A549 (cell line): ENCODE measurements at regions not wholly inside any gene's neighbourhood (a gene's known extent, or its start where the extent isn't known, plus 50 kb on each side); places are given as distances from the start of the nearest gene placed in this dataset.

Experiments used
- BHLHE40 ChIP-seq: IDR thresholded peaks from 2 replicates; pipeline ENCODE4 v1.6.1; 2012; ENCODE audit warnings: low read depth, low read length, inconsistent platforms
- CBX2 ChIP-seq: fragments of 200-600 bp; sonication (generic); IDR thresholded peaks from 2 replicates; pipeline ENCODE4 v1.6.1; 2016; ENCODE audit warnings: low read depth, mild to moderate bottlenecking, borderline replicate concordance
- CBX8 ChIP-seq: fragments of 200-600 bp; sonication (generic); IDR thresholded peaks from 2 replicates; pipeline ENCODE4 v1.6.1; 2016
- CTCF ChIP-seq: fragments of >200 bp; sonication (Bioruptor Twin); formaldehyde crosslinking; IDR thresholded peaks from 3 replicates; pipeline ENCODE4 v1.5.1; 2016
- E2F6 ChIP-seq: IDR thresholded peaks from 2 replicates; pipeline ENCODE4 v1.6.1; 2012; ENCODE audit warnings: low read depth, borderline replicate concordance
- EP300 ChIP-seq, 2 experiments: fragments of >200 bp; sonication (Bioruptor Twin); formaldehyde crosslinking; IDR thresholded peaks; 2 replicates in 1 of 2; 3 replicates in 1 of 2; pipeline ENCODE4 v1.6.1; 2016 to 2017
- JUN ChIP-seq, 2 experiments: fragments of >200 bp; sonication (Bioruptor Twin); formaldehyde crosslinking; IDR thresholded peaks; 2 replicates in 1 of 2; 3 replicates in 1 of 2; pipeline ENCODE4 v1.6.1; 2016 to 2017
- KDM5A ChIP-seq: fragments of 200-600 bp; sonication (generic); IDR thresholded peaks from 2 replicates; pipeline ENCODE4 v1.6.1; 2016; ENCODE audit warnings: antibody characterized with exemption, mild to moderate bottlenecking
- MAFK ChIP-seq: fragments of 450-650 bp; IDR thresholded peaks from 2 replicates; pipeline ENCODE4 v1.6.1; 2014; ENCODE audit not compliant: partially characterized antibody
- MAX ChIP-seq: IDR thresholded peaks from 2 replicates; pipeline ENCODE4 v1.6.1; 2012
- POLR2A ChIP-seq: IDR thresholded peaks from 2 replicates; pipeline ENCODE4 v1.6.1; 2012; ENCODE audit warnings: mild to moderate bottlenecking, low read length
- REST ChIP-seq: fragments of 200-600 bp; sonication (generic); IDR thresholded peaks from 2 replicates; pipeline ENCODE4 v1.6.1; 2016; ENCODE audit warnings: antibody characterized with exemption, mild to moderate bottlenecking, moderate library complexity
- RNF2 ChIP-seq: fragments of 200-600 bp; sonication (generic); IDR thresholded peaks from 2 replicates; pipeline ENCODE4 v1.6.1; 2016; ENCODE audit warnings: low read depth, mild to moderate bottlenecking, antibody characterized with exemption, moderate library complexity, borderline replicate concordance
- SREBF2 ChIP-seq: fragments of 450-650 bp; IDR thresholded peaks from 2 replicates; pipeline ENCODE4 v1.6.1; 2014; ENCODE audit warnings: mild to moderate bottlenecking, moderate library complexity

- TF ChIP-seq REST = no peak
- TF ChIP-seq KDM5A = no peak
- no peak for TF ChIP-seq CTCF
- TF ChIP-seq CBX2 = no peak
- TF ChIP-seq CBX8 = no peak
- no peak for TF ChIP-seq MAFK
- no peak for TF ChIP-seq RNF2
- no peak for TF ChIP-seq SREBF2
- TF ChIP-seq EP300 (IDR thresholded peaks at IDR 0.05) = no peak
- no peak for TF ChIP-seq POLR2A
- no peak for TF ChIP-seq MAX
- TF ChIP-seq E2F6 = no peak
- no peak for TF ChIP-seq JUN (IDR thresholded peaks at IDR 0.05)
- TF ChIP-seq BHLHE40 = no peak
Measured at GRCh38 chr10:128614016-128614605, 487.9 kb upstream of the MKI67 start.
